OCI-LY7 (cell line): ENCODE measurements at regions not wholly inside any gene's neighbourhood (a gene's known extent, or its start where the extent isn't known, plus 50 kb on each side); places are given as distances from the start of the nearest gene placed in this dataset.

Source experiments
- CTCF ChIP-seq: fragments of 200-600 bp; sonication (generic); conservative IDR thresholded peaks from 2 replicates; pipeline ENCODE4 v1.5.1; 2014; ENCODE audit warnings: mild to moderate bottlenecking, antibody characterized with exemption, low read length, moderate library complexity, mixed read lengths
- EZH2phosphoT487 ChIP-seq: fragments of 200-600 bp; sonication (generic); IDR thresholded peaks from 2 replicates; pipeline ENCODE4 v1.6.1; 2018; ENCODE audit warnings: low read depth, borderline replicate concordance, mild to moderate bottlenecking, mixed run types, antibody characterized with exemption, low read length, moderate library complexity, mixed read lengths

- TF ChIP-seq CTCF: no peak
- TF ChIP-seq EZH2phosphoT487: no peak
These were observed 509.2 kb downstream of the FLRT2 start for GRCh38 chr14:86039176-86039575.
